Stimulated activated CD4-positive, alpha-beta T cell treated with anti-CD3 and anti-CD28 coated beads, Interleukin-2, amount 100 ng/mL, for 48 hours (primary cell): ENCODE measurements at regions not wholly inside any gene's neighbourhood (a gene's known extent, or its start where the extent isn't known, plus 50 kb on each side); places are given as distances from the start of the nearest gene placed in this dataset.

Experiments used
- DNase-seq, 2 donors: peaks; one replicate each; pipeline ENCODE4 v3.0.0-alpha.2; 2020

- no peak for DNase-seq
These were observed 274.7 kb downstream of the MN1 start for GRCh38 chr22:27526901-27527300.

GRCh38 chr22:27531782-27532530 lies 269.6 kb downstream of the MN1 start:
- no peak for DNase-seq

GRCh38 chr22:27533105-27533745 lies 268.3 kb downstream of the MN1 start:
- no peak for DNase-seq

GRCh38 chr22:27534720-27535125 lies 266.8 kb downstream of the MN1 start:
- no peak for DNase-seq

GRCh38 chr22:27535452-27535851 lies 266.1 kb downstream of the MN1 start:
- no peak for DNase-seq

- no peak for DNase-seq
These were observed 264.1 kb downstream of the MN1 start for GRCh38 chr22:27537501-27537900.

- no peak for DNase-seq
These were observed 262.9 kb downstream of the MN1 start for GRCh38 chr22:27538666-27539065.

GRCh38 chr22:27540247-27540646 lies 261.3 kb downstream of the MN1 start:
- DNase-seq = no peak

- no peak for DNase-seq
These were observed 260.7 kb downstream of the MN1 start for GRCh38 chr22:27540656-27541396.

GRCh38 chr22:27541836-27542235 lies 259.7 kb downstream of the MN1 start:
- DNase-seq = no peak

- no peak for DNase-seq
These were observed 259.0 kb downstream of the MN1 start for GRCh38 chr22:27542602-27543001.

- DNase-seq = no peak
These were observed 258.1 kb downstream of the MN1 start for GRCh38 chr22:27543460-27543859.

GRCh38 chr22:27545085-27545484 lies 256.5 kb downstream of the MN1 start:
- DNase-seq = no peak

- no peak for DNase-seq
These were observed 255.2 kb downstream of the MN1 start for GRCh38 chr22:27546157-27546935.

- DNase-seq = no peak
These were observed 250.2 kb downstream of the MN1 start for GRCh38 chr22:27551402-27551801.

GRCh38 chr22:27552176-27552575 lies 249.4 kb downstream of the MN1 start:
- no peak for DNase-seq

GRCh38 chr22:27552863-27553262 lies 248.7 kb downstream of the MN1 start:
- no peak for DNase-seq

- no peak for DNase-seq
These were observed 247.3 kb downstream of the MN1 start for GRCh38 chr22:27554106-27554811.

- no peak for DNase-seq
These were observed 246.6 kb downstream of the MN1 start for GRCh38 chr22:27554841-27555456.

GRCh38 chr22:27556371-27556770 lies 245.2 kb downstream of the MN1 start:
- no peak for DNase-seq

- no peak for DNase-seq
These were observed 244.1 kb downstream of the MN1 start for GRCh38 chr22:27557286-27558008.
